Common myeloid progenitor, CD34-positive (primary cell): ENCODE measurements at regions not wholly inside any gene's neighbourhood (a gene's known extent, or its start where the extent isn't known, plus 50 kb on each side); places are given as distances from the start of the nearest gene placed in this dataset.
A peak's percentile ranks its signal among the peaks of the same experiment; 100 is the strongest.

Experiments used
- CTCF ChIA-PET: fragments of 350-600 bp; sonication (Branson Sonifier 250); formaldehyde crosslinking; loops from one replicate; lab custom pipeline; 2021; ENCODE audit warnings: antibody characterized with exemption; lab: Charles Lee
- POLR2A ChIA-PET: fragments of 350-600 bp; sonication (Branson Sonifier 250); formaldehyde crosslinking; loops from one replicate; lab custom pipeline; 2021; ENCODE audit warnings: antibody characterized with exemption; lab: Charles Lee
- DNase-seq, 3 donors: peaks; one replicate each; pipeline versions ENCODE4 v3.0.0 to v3.0.0-alpha.2; 2013
- H3K27ac ChIP-seq, 2 experiments: 1 replicate in 1 of 2; 2 replicates in 1 of 2; pipeline ENCODE4 v1.7.0; 2013; ENCODE audit warnings: inconsistent platforms in 2 of 2, low read length in 2 of 2, mild to moderate bottlenecking in 2 of 2, low read depth in 1 of 2, moderate library complexity in 1 of 2; ENCODE audit not compliant: severe bottlenecking in 2 of 2, insufficient read depth in 1 of 2, poor library complexity in 1 of 2
- H3K27me3 ChIP-seq, 5 experiments: replicated peaks in 2 of 5; 1 replicate in 3 of 5; 2 replicates in 2 of 5; pipeline versions ENCODE4 v1.6.1 to v1.7.0; 2013; ENCODE audit warnings: low read length in 4 of 5, mild to moderate bottlenecking in 2 of 5, moderate library complexity in 2 of 5, inconsistent platforms in 1 of 5; ENCODE audit not compliant: insufficient read depth in 5 of 5, control insufficient read depth in 4 of 5
- H3K36me3 ChIP-seq, 4 experiments: 1 replicate in 2 of 4; 2 replicates in 2 of 4; pipeline versions ENCODE4 v1.6.1 to v1.7.0; 2013; ENCODE audit warnings: low read length in 3 of 4, control low read depth in 1 of 4, mild to moderate bottlenecking in 1 of 4; ENCODE audit not compliant: control insufficient read depth in 4 of 4, insufficient read depth in 4 of 4
- H3K4me1 ChIP-seq, 4 experiments: 1 replicate in 3 of 4; 2 replicates in 1 of 4; pipeline versions ENCODE4 v1.6.1 to v1.7.1; 2013; ENCODE audit warnings: low read length in 3 of 4, mild to moderate bottlenecking in 3 of 4, control low read depth in 1 of 4, inconsistent platforms in 1 of 4, moderate library complexity in 1 of 4; ENCODE audit not compliant: control insufficient read depth in 4 of 4, insufficient read depth in 4 of 4; ENCODE audit errors: control extremely low read depth in 1 of 4
- H3K4me3 ChIP-seq, 7 experiments: 1 replicate in 4 of 7; 2 replicates in 3 of 7; pipeline versions ENCODE4 v1.5.1 to v1.7.0; 2013; ENCODE audit warnings: mild to moderate bottlenecking in 7 of 7, low read length in 6 of 7, moderate library complexity in 6 of 7, inconsistent platforms in 2 of 7, low read depth in 2 of 7, control low read depth in 1 of 7; ENCODE audit not compliant: insufficient read depth in 4 of 7, control insufficient read depth in 1 of 7; ENCODE audit errors: extremely low read depth in 1 of 7
- H3K9me3 ChIP-seq, 5 experiments: 1 replicate in 4 of 5; 2 replicates in 1 of 5; pipeline versions ENCODE4 v1.6.1 to v1.7.1; 2013; ENCODE audit warnings: low read length in 4 of 5, mild to moderate bottlenecking in 2 of 5, inconsistent platforms in 1 of 5, low read depth in 1 of 5, moderate library complexity in 1 of 5; ENCODE audit not compliant: control insufficient read depth in 4 of 5, insufficient read depth in 2 of 5; ENCODE audit errors: control extremely low read depth in 1 of 5
- WGBS: methylation state at CpG from one replicate; pipeline ENCODE4 v1.1.5; 2013; ENCODE audit not compliant: insufficient coverage; 5-methylcytosine and 5-hydroxymethylcytosine counted together

GRCh38 chr1:30250338-30250983 is 472.9 kb downstream of the MATN1 start:
- H3K4me3 ChIP-seq = no peak overlapping the region
- no peak for DNase-seq
- WGBS = 72% methylated on average over 10 of the region's 10 CpGs
- no peaks in the 10 kb centered on the region for H3K9me3 ChIP-seq
- CTCF ChIA-PET = no interaction called here
- H3K27ac ChIP-seq = no peak overlapping the region
- POLR2A ChIA-PET = no interaction called here
- peaks cover 0 to 43% (median 2%) of the 10 kb centered on the region in 5 experiments for H3K27me3 ChIP-seq
- H3K36me3 ChIP-seq = no peaks in the 10 kb centered on the region
- no peaks in the 10 kb centered on the region for H3K4me1 ChIP-seq

GRCh38 chr1:30249446-30250337 is 473.7 kb downstream of the MATN1 start:
- Histone ChIP-seq H3K27me3 (peaks cover 0 to 40% (median 0%) of the 10 kb centered on the region in 5 experiments), H3K27ac (no peak overlapping the region), H3K4me3 (no peak overlapping the region), H3K36me3 (no peaks in the 10 kb centered on the region), H3K9me3 (no peaks in the 10 kb centered on the region), H3K4me1 (no peaks in the 10 kb centered on the region)
- ChIA-PET CTCF (no interaction called here), POLR2A (no interaction called here)
- DNase-seq = no peak
- 86% methylated on average over 12 of the region's 16 CpGs for WGBS

- Histone ChIP-seq H3K4me3 (no peak overlapping the region), H3K4me1 (no peaks in the 10 kb centered on the region), H3K9me3 (no peaks in the 10 kb centered on the region), H3K27me3 (peaks cover 0 to 37% (median under 1%) of the 10 kb centered on the region in 5 experiments), H3K27ac (no peak overlapping the region), H3K36me3 (no peaks in the 10 kb centered on the region)
- 0% methylated on average over 2 of the region's 3 CpGs for WGBS
- ChIA-PET CTCF (no interaction called here), POLR2A (no interaction called here)
- peak in 2 of 3 donors; percentile 2 to 3 for DNase-seq
Observed at GRCh38 chr1:30248774-30249173, 474.6 kb downstream of the MATN1 start.

- H3K36me3 ChIP-seq = no peaks in the 10 kb centered on the region
- H3K4me3 ChIP-seq = no peak overlapping the region
- H3K27me3 ChIP-seq = peaks cover 0 to 37% (median 4%) of the 10 kb centered on the region in 5 experiments
- ChIA-PET CTCF (no interaction called here), POLR2A (no interaction called here)
- DNase-seq = no peak
- H3K9me3 ChIP-seq = no peaks in the 10 kb centered on the region
- WGBS = 100% methylated on average over 1 of the region's 3 CpGs
- H3K4me1 ChIP-seq = no peaks in the 10 kb centered on the region
- H3K27ac ChIP-seq = no peak overlapping the region
Observed at GRCh38 chr1:30248373-30248772, 475.0 kb downstream of the MATN1 start.

GRCh38 chr1:30244801-30245200 is 478.6 kb downstream of the MATN1 start:
- Histone ChIP-seq H3K27ac (no peak overlapping the region), H3K9me3 (no peaks in the 10 kb centered on the region), H3K4me3 (no peak overlapping the region), H3K27me3 (peaks cover 0 to 38% (median 4%) of the 10 kb centered on the region in 5 experiments), H3K4me1 (no peaks in the 10 kb centered on the region), H3K36me3 (no peaks in the 10 kb centered on the region)
- WGBS = 97% methylated on average over 7 of the region's 9 CpGs
- DNase-seq = no peak
- POLR2A ChIA-PET = no interaction called here
- CTCF ChIA-PET = no interaction called here

- H3K36me3 ChIP-seq = no peaks in the 10 kb centered on the region
- DNase-seq = no peak
- POLR2A ChIA-PET = no interaction called here
- CTCF ChIA-PET = no interaction called here
- H3K9me3 ChIP-seq = no peaks in the 10 kb centered on the region
- H3K27me3 ChIP-seq = peaks cover 0 to 30% (median 4%) of the 10 kb centered on the region in 5 experiments
- no peak overlapping the region for H3K27ac ChIP-seq
- H3K4me1 ChIP-seq = no peaks in the 10 kb centered on the region
- H3K4me3 ChIP-seq = no peak overlapping the region
- WGBS = 66% methylated on average over 5 of the region's 5 CpGs
Observed at GRCh38 chr1:30242722-30243457, 480.5 kb downstream of the MATN1 start.
